Tibial nerve (tissue), 3 donors: ENCODE measurements at regions not wholly inside any gene's neighbourhood (a gene's known extent, or its start where the extent isn't known, plus 50 kb on each side); places are given as distances from the start of the nearest gene placed in this dataset.

Source experiments
- POLR2A ChIP-seq, 2 donors: fragments of 450-650 bp; IDR thresholded peaks; one replicate each; pipeline ENCODE4 v1.6.1; 2017; ENCODE audit warnings: antibody characterized with exemption in 2 of 2, mild to moderate bottlenecking in 2 of 2, moderate library complexity in 2 of 2
- TF ChIP-seq, protein P1 (sequence below), 5 experiments: fragments of 200-600 bp in 3 of 5; fragments of 450-650 bp in 2 of 5; sonication (generic) in 3 of 5; IDR thresholded peaks; one replicate each; pipeline ENCODE4 v1.5.1; 2016 to 2019; ENCODE audit warnings: antibody characterized with exemption in 5 of 5, mild to moderate bottlenecking in 3 of 5, moderate library complexity in 2 of 5

- TF ChIP-seq, protein P1, sequence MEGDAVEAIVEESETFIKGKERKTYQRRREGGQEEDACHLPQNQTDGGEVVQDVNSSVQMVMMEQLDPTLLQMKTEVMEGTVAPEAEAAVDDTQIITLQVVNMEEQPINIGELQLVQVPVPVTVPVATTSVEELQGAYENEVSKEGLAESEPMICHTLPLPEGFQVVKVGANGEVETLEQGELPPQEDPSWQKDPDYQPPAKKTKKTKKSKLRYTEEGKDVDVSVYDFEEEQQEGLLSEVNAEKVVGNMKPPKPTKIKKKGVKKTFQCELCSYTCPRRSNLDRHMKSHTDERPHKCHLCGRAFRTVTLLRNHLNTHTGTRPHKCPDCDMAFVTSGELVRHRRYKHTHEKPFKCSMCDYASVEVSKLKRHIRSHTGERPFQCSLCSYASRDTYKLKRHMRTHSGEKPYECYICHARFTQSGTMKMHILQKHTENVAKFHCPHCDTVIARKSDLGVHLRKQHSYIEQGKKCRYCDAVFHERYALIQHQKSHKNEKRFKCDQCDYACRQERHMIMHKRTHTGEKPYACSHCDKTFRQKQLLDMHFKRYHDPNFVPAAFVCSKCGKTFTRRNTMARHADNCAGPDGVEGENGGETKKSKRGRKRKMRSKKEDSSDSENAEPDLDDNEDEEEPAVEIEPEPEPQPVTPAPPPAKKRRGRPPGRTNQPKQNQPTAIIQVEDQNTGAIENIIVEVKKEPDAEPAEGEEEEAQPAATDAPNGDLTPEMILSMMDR (IDR thresholded peaks at IDR 0.05), result no peak
- no peak for TF ChIP-seq POLR2A (IDR thresholded peaks at IDR 0.05)
Measured at GRCh38 chr3:182567700-182568099, 225.6 kb upstream of the ATP11B start.
